ENCODE measurements at regions not wholly inside any gene's neighbourhood (a gene's known extent, or its start where the extent isn't known, plus 50 kb on each side); places are given as distances from the start of the nearest gene placed in this dataset.

- no peak for DNase-seq
These were observed 420.1 kb downstream of the VRK1 start for GRCh38 chr14:97217111-97217885.

DNA sequence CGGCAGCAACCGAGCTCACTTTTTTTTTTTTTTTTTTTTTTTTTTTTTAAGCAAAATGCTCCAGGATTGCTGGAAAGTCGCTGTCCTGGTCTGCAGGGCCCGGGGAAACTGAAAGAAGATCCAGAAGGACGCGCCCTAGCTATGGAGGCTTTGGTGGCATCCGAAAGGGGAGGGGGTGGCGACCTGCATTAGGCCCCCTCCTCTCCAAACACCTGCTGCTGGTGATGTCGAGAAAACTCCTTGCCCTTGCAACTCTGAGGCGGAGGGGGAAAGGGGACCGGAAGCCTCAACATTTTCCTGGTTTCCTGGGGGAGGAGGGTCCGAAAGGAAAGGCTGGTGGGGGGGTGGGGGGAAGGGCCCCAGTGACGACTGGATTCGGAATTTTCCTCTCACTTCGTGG lies 421.1 kb downstream of the VRK1 start:
- no peak for DNase-seq

DNA sequence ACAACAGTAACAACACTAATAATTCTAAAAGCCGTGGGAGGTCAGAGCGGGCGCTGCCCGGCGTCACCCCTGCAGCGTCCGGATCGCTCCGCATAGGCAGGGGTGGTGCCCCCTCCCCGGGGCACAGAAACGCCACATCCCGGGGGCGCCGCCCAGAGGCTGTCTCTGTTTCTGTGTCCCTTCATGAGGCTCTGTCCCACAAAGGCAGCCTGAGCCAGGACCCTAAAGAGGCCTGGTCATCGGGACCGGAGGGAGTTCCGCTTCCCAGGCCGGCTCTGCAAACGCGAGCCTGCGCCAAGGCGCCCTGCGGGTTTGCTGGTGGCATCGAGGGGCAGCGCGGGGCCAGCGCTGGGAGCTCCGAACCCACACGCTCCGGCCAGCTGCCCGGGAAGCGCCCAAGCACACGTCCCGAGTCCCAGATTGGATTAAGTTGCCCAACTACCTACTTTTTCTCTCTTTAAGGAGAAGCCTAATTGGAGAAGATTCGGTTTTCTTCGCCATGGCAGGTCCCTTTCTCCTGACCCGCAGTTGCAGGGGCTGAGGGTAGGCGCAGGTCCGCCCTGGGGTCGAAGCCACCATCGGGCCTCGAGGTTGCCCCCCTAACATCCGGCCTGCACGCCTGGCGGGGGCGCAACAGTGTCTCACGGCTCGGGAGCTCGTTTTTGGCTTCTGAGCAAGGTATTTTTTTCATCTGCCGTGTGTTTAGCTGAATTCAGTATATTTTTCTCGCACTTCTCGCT lies 421.7 kb downstream of the VRK1 start:
- peak; percentile 7 for DNase-seq

DNA sequence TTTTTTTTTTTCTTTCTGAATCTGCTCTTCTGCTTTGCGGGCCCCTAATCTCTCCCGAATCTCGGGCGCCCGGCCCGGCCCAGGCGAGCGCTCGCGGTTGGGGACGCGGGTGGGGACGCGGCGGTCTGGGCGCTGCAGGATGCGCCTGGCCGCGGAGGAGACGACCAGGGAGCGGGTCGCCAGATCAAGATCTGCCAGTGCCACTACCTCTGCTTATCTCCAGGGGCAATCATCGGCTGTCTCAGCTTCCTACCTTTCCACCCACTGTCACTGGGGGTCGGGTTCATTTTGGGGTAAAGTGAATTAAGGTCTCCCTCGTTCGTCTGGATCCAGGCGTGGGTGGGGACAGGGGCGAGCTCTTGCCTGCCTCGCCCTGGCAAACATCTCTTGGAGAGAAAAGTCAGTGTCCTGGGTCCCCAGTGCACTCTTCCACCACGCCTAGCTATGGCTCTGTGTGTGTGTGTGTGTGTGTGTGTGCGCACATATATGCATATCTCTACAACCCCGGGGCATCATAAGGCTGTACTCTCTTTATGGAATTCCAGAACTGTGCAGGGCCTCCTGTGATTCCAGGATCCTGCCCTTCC lies 422.3 kb downstream of the VRK1 start:
- DNase-seq = peak; percentile 5

GRCh38 chr14:97221572-97222285 lies 424.5 kb downstream of the VRK1 start:
- DNase-seq = no peak

- DNase-seq = no peak
These were observed 426.8 kb downstream of the VRK1 start for GRCh38 chr14:97224016-97224415.

DNA sequence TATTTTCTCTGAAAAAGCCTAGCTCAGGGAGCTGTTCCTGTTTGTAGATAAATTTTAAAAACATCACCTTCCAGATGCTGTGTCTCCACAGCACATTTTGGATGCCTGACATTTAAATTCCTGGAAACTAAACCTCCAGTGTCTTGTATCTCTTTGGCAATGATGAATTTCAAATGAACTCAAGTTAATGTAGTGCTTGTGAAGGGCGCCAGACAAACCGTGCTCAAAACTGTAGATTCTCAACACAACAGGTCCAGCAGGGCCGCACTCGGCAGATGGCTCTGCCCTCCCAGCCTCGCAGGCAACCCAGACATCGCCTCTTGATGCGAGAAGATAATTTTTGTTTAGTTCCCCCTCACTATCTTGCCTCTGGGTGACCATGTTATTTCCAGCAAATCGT lies 432.9 kb downstream of the VRK1 start:
- no peak for DNase-seq

- no peak for DNase-seq
These were observed 436.3 kb downstream of the VRK1 start for GRCh38 chr14:97233319-97233985.

DNA sequence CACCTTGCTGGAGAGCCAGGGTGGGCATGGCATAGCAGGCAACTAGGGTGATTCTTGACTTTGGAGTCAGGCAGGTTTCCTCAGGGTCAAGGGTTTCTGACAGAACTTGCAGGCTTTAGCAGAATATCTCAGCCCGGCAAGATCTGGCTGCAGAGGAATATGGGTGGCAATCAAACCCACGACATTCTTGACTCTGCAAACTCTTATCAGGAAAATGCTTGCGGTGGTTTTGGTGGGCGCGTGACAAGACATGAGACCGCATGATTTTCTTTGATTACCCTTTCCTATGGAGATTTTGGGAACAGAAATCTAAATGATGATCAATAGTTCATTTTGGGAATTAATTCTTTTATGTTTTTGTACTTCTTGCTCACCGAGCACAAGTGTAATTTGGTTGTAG lies 449.5 kb downstream of the VRK1 start:
- DNase-seq = no peak

GRCh38 chr14:97248973-97249372 lies 451.8 kb downstream of the VRK1 start:
- no peak for DNase-seq

GRCh38 chr14:97250931-97251330 lies 453.7 kb downstream of the VRK1 start:
- DNase-seq = peak; percentile 16

- peak; percentile 67 for DNase-seq
These were observed 454.4 kb downstream of the VRK1 start for GRCh38 chr14:97251491-97252155.

DNA sequence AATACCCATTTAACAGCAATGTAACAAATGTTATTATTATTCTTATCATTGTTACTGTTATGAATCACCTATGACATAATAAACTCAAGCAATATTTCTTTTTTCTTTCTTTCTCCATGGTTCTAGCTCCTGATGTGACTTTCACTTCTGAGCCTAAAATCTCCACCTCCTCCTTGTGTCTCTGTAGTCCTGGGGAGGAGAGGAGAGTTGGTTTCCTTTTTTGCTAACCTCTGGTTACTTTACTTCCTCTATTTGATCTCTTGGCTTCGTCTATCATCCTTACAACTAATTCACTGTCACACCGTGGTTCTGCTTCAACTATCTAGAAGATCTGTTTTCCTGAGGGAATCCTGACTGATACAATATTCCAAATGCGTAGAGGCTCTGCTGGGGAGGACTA lies 456.6 kb downstream of the VRK1 start:
- DNase-seq = peak; percentile 56

DNA sequence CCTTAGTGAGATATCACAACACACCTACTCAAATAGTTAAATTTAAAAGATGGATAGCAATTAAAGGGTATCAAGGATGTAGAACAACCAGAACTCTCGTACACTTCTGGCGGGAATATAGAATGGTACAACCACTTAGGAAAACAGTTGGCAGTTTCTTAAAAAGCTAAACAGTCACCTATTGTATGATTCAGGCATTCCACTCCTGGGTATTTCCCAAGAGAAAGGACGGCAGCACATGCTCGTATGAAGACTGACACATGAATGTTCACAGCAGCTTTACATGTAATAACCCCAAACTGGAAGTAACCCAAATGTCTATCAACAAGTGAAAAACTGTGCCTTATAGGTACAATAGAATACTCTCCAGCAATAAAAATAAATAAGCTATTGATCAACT lies 465.2 kb downstream of the VRK1 start:
- DNase-seq = no peak

- no peak for DNase-seq
These were observed 467.5 kb downstream of the VRK1 start for GRCh38 chr14:97264516-97265230.

GRCh38 chr14:97266653-97267052 lies 469.5 kb downstream of the VRK1 start:
- no peak for DNase-seq

DNA sequence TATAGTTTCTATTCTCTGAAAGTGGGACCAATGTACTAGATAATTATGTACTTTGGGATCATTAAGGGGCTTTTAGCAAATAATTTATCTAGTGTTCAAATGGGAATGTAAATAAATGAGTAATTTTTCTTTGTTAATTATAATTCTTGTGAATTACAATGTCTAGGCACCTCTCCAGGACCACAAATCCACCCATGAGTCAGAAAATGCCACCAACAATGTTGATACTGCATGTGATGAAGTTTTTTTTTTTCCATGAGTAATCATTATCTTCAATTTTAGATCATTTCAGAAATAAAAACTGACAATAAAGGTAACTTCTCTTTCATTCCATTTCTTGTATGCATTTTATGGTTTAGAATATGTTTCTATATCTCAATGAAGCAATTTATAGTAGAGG lies 470.3 kb downstream of the VRK1 start:
- no peak for DNase-seq

- no peak for DNase-seq
These were observed 470.9 kb downstream of the VRK1 start for GRCh38 chr14:97268097-97268496.

- no peak for DNase-seq
These were observed 473.1 kb downstream of the VRK1 start for GRCh38 chr14:97270308-97270707.

DNA sequence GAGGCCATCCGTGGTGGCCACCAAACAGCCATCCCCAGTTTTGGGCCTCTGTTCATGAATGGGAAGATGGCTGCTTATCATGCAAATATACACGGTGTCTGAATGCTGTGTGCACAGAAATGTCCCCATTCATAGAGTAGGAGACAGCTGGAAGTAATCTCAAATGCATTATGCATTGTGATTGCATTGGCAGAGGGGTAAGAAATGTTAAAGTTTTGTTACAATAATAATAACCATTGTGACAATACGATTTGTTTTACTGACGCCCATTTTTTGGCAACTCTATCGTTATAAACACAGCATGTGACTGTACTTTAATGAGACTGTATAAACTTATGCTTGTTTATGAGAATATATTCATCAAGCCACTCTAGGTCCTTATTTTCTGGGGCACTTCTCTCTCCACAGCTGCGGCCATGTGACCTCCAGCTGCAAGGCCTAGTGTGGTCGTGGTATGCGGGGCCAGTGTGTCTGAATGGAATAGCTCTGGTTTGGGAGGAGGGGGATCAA lies 474.3 kb downstream of the VRK1 start:
- DNase-seq = no peak

DNA sequence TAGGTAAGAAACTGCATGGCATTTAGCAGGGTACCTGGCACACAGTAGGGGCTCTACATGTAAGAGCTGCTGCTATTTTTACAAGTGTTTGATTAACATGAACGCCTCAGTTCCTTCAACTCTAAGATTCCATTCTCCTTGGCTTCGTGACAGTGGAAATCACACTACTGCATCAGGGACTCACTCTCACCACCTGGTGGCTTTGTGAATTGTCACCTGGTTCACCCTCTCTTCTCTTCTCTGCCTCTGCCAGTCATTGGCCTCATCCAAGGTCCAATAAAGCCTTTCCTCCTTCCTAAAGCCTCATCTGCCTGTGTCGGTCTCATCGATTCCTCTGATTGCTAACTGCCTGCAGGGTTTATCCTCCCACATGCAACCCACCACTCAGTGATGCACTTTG lies 476.4 kb downstream of the VRK1 start:
- no peak for DNase-seq
